Activated CD4-positive, CD25-positive, alpha-beta regulatory T cell (primary cell): ENCODE measurements at regions not wholly inside any gene's neighbourhood (a gene's known extent, or its start where the extent isn't known, plus 50 kb on each side); places are given as distances from the start of the nearest gene placed in this dataset.
A peak's percentile ranks its signal among the peaks of the same experiment; 100 is the strongest.
"Not testable (repeated sequence)": the region's sequence is repeated elsewhere in the genome, so short reads cannot be mapped to it uniquely, and the experiment has no call there.

Experiments
- DNase-seq, 4 experiments: peaks; one replicate each; lab custom pipeline; 2025; lab: John Stamatoyannopoulos, UW

- DNase-seq, result not testable (repeated sequence)
Observed at GRCh38 chr1:148386031-148386398, 97.1 kb downstream of the PPIAL4G start.

- DNase-seq, result no peak
Observed at GRCh38 chr1:148385371-148386030, 97.6 kb downstream of the PPIAL4G start.

GRCh38 chr1:148383966-148384365 is 99.1 kb downstream of the PPIAL4G start:
- DNase-seq, result no peak

GRCh38 chr1:148379697-148380096 is 103.4 kb downstream of the PPIAL4G start:
- DNase-seq, result no peak

GRCh38 chr1:148379170-148379500 is 104.0 kb downstream of the PPIAL4G start:
- DNase-seq, result no peak

GRCh38 chr1:148377992-148378391 is 105.1 kb downstream of the PPIAL4G start:
- DNase-seq, result not testable (repeated sequence)

- DNase-seq, result not testable (repeated sequence)
Observed at GRCh38 chr1:148377045-148377444, 106.1 kb downstream of the PPIAL4G start.

GRCh38 chr1:148374101-148374500 is 109.0 kb downstream of the PPIAL4G start:
- DNase-seq, result no peak

- DNase-seq, result no peak
Observed at GRCh38 chr1:148373192-148373925, 109.7 kb downstream of the PPIAL4G start.

GRCh38 chr1:148372731-148373130 is 110.4 kb downstream of the PPIAL4G start:
- no peak for DNase-seq

- not testable (repeated sequence) for DNase-seq
Observed at GRCh38 chr1:148372051-148372726, 110.9 kb downstream of the PPIAL4G start.

GRCh38 chr1:148371551-148371994 is 111.5 kb downstream of the PPIAL4G start:
- peak in 3 of 4 experiments; percentile 31 to 43 (median 39) for DNase-seq

GRCh38 chr1:148370661-148371060 is 112.4 kb downstream of the PPIAL4G start:
- DNase-seq, result not testable (repeated sequence)

GRCh38 chr1:148367596-148367995 is 115.5 kb downstream of the PPIAL4G start:
- no peak for DNase-seq

GRCh38 chr1:148366136-148366753 is 116.9 kb downstream of the PPIAL4G start:
- DNase-seq, result not testable (repeated sequence)

GRCh38 chr1:148365151-148365550 is 118.0 kb downstream of the PPIAL4G start:
- DNase-seq, result not testable (repeated sequence)

- not testable (repeated sequence) for DNase-seq
Observed at GRCh38 chr1:148363979-148364378, 119.1 kb downstream of the PPIAL4G start.

- DNase-seq, result no peak
Observed at GRCh38 chr1:148363439-148363810, 119.7 kb downstream of the PPIAL4G start.

- DNase-seq, result no peak
Observed at GRCh38 chr1:148362626-148363438, 120.3 kb downstream of the PPIAL4G start.

GRCh38 chr1:148362216-148362611 is 120.9 kb downstream of the PPIAL4G start:
- DNase-seq, result no peak

- peak in 1 of 4 experiments; percentile 3 for DNase-seq
Observed at GRCh38 chr1:148361427-148362215, 121.5 kb downstream of the PPIAL4G start.
